AG09319 (cell line): ENCODE measurements at regions not wholly inside any gene's neighbourhood (a gene's known extent, or its start where the extent isn't known, plus 50 kb on each side); places are given as distances from the start of the nearest gene placed in this dataset.

Source experiments
- DNase-seq: peaks from one replicate; pipeline ENCODE4 v3.0.0-alpha.2; 2010; ENCODE audit warnings: low read depth; ENCODE audit errors: extremely low read depth
- CTCF ChIP-seq: IDR thresholded peaks from 2 replicates; pipeline ENCODE4 v1.5.1; 2011; ENCODE audit warnings: low read depth, mild to moderate bottlenecking, inconsistent platforms, low read length, moderate library complexity

DNA sequence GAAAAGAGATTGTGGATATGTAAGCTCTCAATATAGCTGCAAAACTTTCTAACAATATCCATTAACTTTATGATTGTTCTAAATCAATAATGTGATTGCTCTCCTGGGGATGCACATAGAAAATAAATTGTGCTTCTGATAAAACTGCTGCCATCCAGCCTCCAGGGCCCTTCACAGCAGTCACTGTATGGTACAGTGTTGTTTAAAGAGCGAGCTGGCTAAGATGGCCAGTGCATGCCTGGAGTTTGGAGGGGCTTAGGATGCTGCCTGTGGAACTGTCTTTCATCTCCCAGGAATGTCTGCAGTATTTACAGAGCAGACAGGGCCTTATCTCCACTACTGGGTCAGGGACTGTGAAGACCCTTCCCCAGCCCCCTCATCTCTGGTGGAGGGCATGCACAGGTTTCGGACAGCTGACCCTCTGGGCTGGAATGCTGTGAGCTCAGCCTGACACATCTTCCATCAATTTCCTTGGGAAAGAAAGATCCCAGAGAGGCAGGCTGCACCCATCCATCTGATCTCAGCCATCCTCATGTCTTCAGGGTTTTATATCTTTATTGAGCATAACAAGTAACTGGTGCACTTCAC, 137.0 kb downstream of the PLPP3 start:
- no peak for TF ChIP-seq CTCF
- no peak for DNase-seq

- no peak for TF ChIP-seq CTCF
- DNase-seq: no peak
These were observed 137.8 kb downstream of the PLPP3 start for GRCh38 chr1:56441601-56442000.

DNA sequence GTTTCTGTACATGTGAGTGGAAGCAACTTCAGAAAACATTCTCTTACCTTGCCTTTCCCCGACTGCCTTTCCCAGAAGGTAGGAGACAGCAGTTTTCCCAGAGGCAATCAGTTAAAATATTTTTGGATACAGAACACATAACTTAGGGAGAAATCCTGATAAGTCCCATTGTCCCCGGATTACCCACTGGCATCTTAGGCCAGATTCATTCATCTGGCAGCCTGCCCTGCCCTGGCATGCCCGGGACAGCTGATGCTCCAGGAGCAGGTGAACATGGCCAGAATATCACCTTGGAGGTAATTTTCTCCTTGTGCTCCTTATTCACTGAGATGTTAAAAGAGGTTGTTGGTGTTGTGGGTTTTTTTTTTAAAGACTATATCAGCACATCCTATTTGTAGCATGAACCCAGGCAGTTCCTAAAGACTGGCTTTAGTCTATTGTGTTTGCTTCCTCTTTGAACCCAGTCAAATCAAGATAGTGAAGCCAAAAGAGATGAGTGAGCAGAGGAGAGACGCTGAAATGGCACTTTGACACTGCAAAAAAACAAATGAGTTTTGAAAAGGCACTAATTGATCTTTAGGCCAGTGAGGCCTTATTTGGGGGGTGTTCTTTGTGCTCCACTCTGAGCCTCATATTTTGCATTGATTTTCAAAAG, 139.6 kb downstream of the PLPP3 start:
- no peak for TF ChIP-seq CTCF
- DNase-seq: no peak

DNA sequence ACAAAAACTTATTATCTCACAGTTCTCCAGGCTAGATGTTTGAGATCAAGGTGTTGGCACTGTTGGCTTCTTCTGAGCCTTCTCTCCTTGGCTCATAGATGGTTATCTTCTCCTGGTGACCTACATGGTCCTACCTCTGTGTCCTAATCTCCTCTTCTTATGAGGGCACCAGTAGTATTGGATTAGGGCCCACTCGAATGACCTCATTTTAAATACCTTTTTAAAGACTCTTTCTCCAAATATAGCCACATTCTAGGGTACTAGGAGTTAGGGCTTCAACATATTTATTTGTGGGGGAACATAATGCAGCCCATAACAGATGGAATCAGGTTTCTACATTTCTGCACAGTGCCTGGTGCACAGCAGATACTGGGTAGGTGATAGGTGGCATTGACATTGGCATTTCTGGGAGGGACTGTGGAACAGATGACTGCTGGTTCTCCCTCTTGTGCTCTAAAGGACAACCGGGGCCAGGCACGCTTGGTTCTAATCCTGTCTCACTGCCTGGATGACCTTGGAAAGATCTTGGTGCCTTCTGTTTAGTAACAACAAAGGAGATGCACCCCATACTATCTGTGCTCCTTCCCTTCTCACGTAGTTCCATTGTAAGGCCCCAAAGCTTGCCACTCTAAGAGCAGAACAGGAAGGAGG, 140.3 kb downstream of the PLPP3 start:
- TF ChIP-seq CTCF: no peak
- no peak for DNase-seq

GRCh38 chr1:56437959-56438358, 141.4 kb downstream of the PLPP3 start:
- no peak for TF ChIP-seq CTCF
- DNase-seq: no peak

GRCh38 chr1:56436912-56437417, 142.4 kb downstream of the PLPP3 start:
- DNase-seq: no peak

More at GRCh38 chr1:56436912-56437417, 142.4 kb downstream of the PLPP3 start:
- TF ChIP-seq CTCF: no peak
